ENCODE measurements at regions not wholly inside any gene's neighbourhood (a gene's known extent, or its start where the extent isn't known, plus 50 kb on each side); places are given as distances from the start of the nearest gene placed in this dataset.

DNA sequence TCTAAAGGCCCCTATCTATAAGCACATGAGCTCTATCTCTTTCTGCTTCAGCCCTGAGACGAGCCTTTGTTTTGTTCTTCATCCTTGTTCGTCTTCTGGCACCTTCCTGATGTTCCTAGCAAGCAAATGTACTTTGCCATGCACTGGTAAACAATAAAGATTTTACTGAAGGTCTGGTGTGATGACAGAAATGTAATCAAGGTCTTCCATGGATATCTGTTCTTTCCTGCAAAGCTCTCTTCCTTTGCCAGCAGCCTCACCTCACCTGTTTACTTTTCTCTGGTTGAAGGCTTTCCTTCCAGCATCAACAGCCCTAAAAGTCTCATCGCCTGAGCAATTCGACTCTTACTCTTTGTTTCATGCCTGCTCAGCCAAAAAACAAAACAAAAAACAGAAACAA, 330.3 kb downstream of the PCNX1 start:
- Histone ChIP-seq H3K9me2 (replicated peaks; ENCODE audit: insufficient read depth, low read length) (no peaks in the 10 kb centered on the region), H2AFZ (ENCODE audit: low read depth, low read length, severe bottlenecking) (no peak overlapping the region), H4K20me1 (ENCODE audit: low read depth, low read length) (no peaks in the 10 kb centered on the region), H3K4me2 (ENCODE audit: low read depth, low read length, poor library complexity, severe bottlenecking) (no peak overlapping the region), H3K9me3 (ENCODE audit: insufficient read depth, low read length) (no peaks in the 10 kb centered on the region), H3K27me3 (ENCODE audit: low read length) (no peaks in the 10 kb centered on the region), H3K4me3 (ENCODE audit: insufficient read depth, low read length, poor library complexity, severe bottlenecking) (no peak overlapping the region), H3K27ac (ENCODE audit: low read depth, low read length) (no peak overlapping the region), H3K36me3 (ENCODE audit: low read length) (no peaks in the 10 kb centered on the region), H3K79me2 (ENCODE audit: insufficient read depth, low read length) (no peaks in the 10 kb centered on the region), H3F3A (ENCODE audit: insufficient read depth) (no peaks in the 10 kb centered on the region), H3K9ac (ENCODE audit: low read length) (no peak overlapping the region)
- TF ChIP-seq, protein P1, sequence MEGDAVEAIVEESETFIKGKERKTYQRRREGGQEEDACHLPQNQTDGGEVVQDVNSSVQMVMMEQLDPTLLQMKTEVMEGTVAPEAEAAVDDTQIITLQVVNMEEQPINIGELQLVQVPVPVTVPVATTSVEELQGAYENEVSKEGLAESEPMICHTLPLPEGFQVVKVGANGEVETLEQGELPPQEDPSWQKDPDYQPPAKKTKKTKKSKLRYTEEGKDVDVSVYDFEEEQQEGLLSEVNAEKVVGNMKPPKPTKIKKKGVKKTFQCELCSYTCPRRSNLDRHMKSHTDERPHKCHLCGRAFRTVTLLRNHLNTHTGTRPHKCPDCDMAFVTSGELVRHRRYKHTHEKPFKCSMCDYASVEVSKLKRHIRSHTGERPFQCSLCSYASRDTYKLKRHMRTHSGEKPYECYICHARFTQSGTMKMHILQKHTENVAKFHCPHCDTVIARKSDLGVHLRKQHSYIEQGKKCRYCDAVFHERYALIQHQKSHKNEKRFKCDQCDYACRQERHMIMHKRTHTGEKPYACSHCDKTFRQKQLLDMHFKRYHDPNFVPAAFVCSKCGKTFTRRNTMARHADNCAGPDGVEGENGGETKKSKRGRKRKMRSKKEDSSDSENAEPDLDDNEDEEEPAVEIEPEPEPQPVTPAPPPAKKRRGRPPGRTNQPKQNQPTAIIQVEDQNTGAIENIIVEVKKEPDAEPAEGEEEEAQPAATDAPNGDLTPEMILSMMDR (IDR thresholded peaks at IDR 0.05; ENCODE audit: insufficient read depth, low read length, poor library complexity, severe bottlenecking) = no peak
- TF ChIP-seq EZH2phosphoT487 (conservative IDR thresholded peaks at IDR 0.05; ENCODE audit: low read length) = no peak

DNA sequence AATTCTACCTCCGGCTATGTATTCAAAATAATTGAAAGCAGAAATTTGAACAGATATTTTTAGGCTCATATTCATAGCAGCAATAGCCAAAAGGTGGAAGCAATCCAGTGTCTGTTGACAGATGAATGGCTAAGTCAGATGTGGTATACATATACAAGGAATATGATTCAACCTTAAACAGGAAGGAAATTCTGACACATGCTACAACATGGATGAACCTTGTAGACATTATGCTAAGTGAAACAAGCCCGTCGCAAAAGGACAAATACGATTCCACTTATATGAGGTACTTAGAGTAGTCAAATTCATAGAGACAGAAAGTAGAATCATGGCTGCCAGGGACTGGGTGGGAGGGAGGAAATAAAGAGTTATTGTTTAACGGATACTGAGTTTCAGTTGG, 331.6 kb downstream of the PCNX1 start:
- Histone ChIP-seq H3K9me3 (ENCODE audit: insufficient read depth, low read length) (no peaks in the 10 kb centered on the region), H2AFZ (ENCODE audit: low read depth, low read length, severe bottlenecking) (no peak overlapping the region), H3K79me2 (ENCODE audit: insufficient read depth, low read length) (no peaks in the 10 kb centered on the region), H3K9ac (ENCODE audit: low read length) (no peak overlapping the region), H3K27me3 (ENCODE audit: low read length) (no peaks in the 10 kb centered on the region), H4K20me1 (ENCODE audit: low read depth, low read length) (no peaks in the 10 kb centered on the region), H3F3A (ENCODE audit: insufficient read depth) (no peaks in the 10 kb centered on the region), H3K27ac (ENCODE audit: low read depth, low read length) (no peak overlapping the region), H3K9me2 (replicated peaks; ENCODE audit: insufficient read depth, low read length) (no peaks in the 10 kb centered on the region), H3K4me2 (ENCODE audit: low read depth, low read length, poor library complexity, severe bottlenecking) (no peak overlapping the region), H3K36me3 (ENCODE audit: low read length) (no peaks in the 10 kb centered on the region), H3K4me3 (ENCODE audit: insufficient read depth, low read length, poor library complexity, severe bottlenecking) (no peak overlapping the region)
- TF ChIP-seq, protein P1 (IDR thresholded peaks at IDR 0.05; ENCODE audit: insufficient read depth, low read length, poor library complexity, severe bottlenecking) = no peak
- TF ChIP-seq EZH2phosphoT487 (conservative IDR thresholded peaks at IDR 0.05; ENCODE audit: low read length) = no peak

DNA sequence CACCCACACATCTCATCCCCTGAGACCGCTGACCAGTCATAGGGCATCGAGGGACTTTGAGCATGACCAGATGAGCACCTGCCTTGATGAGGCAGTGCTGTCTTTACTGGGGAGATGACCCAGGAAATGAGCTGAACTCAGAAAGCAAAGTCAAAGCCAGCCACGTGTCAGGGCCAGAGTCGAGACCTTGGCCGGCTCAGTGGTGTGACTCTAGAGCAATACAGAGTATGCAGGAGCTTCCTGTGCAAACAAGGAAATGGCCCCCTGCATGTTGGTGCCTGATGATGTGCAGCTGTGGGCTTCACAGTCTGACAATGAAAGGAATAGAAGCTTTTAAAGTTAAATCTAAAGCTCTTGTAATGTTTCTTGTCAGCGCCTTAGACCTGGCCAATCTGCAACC, 332.9 kb downstream of the PCNX1 start:
- Histone ChIP-seq H3K27me3 (ENCODE audit: low read length) (no peaks in the 10 kb centered on the region), H3K4me2 (ENCODE audit: low read depth, low read length, poor library complexity, severe bottlenecking) (no peak overlapping the region), H3K27ac (ENCODE audit: low read depth, low read length) (no peak overlapping the region), H2AFZ (ENCODE audit: low read depth, low read length, severe bottlenecking) (no peak overlapping the region), H4K20me1 (ENCODE audit: low read depth, low read length) (no peaks in the 10 kb centered on the region), H3K4me3 (ENCODE audit: insufficient read depth, low read length, poor library complexity, severe bottlenecking) (no peak overlapping the region), H3F3A (ENCODE audit: insufficient read depth) (no peaks in the 10 kb centered on the region), H3K9ac (ENCODE audit: low read length) (no peak overlapping the region), H3K79me2 (ENCODE audit: insufficient read depth, low read length) (no peaks in the 10 kb centered on the region), H3K9me2 (replicated peaks; ENCODE audit: insufficient read depth, low read length) (no peaks in the 10 kb centered on the region), H3K36me3 (ENCODE audit: low read length) (no peaks in the 10 kb centered on the region), H3K9me3 (ENCODE audit: insufficient read depth, low read length) (no peaks in the 10 kb centered on the region)
- no peak for TF ChIP-seq EZH2phosphoT487 (conservative IDR thresholded peaks at IDR 0.05; ENCODE audit: low read length)
- TF ChIP-seq, protein P1 (IDR thresholded peaks at IDR 0.05; ENCODE audit: insufficient read depth, low read length, poor library complexity, severe bottlenecking) = no peak

All from SU-DHL-6 (cell line).